ENCODE measurements at regions not wholly inside any gene's neighbourhood (a gene's known extent, or its start where the extent isn't known, plus 50 kb on each side); places are given as distances from the start of the nearest gene placed in this dataset.

DNA sequence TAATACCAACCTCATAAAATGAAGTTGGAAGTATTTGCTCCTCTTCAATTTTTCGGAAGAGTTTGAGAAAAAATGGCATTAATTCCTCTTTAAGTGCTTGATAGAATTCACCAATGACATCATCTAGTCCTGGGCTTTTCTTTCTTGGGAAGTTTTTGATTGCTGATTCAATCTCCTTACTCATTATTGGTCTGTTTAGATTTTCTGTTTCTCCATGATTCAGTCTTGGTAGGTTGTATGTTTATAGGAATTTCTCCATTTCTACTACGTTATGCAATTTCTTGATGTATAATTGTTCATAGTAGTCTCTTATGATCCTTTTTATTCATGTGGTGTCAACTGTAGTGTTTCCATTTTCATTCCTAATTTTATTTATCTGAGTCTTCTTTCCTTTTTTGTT is 141.5 kb upstream of the PRNP start:
- Histone ChIP-seq H3K9me3 (no peaks in the 10 kb centered on the region), H3K4me1 (no peaks in the 10 kb centered on the region), H3K4me3 (no peak overlapping the region), H3K36me3 (no peaks in the 10 kb centered on the region), H3K27ac (no peak overlapping the region), H3K27me3 (no peaks in the 10 kb centered on the region)
- no peak for ATAC-seq
- intact Hi-C loops (cut with DNase I; ENCODE audit: low total_unique reads), result no loop called here
- DNase-seq, result no peak
- TF ChIP-seq POLR2A (IDR thresholded peaks at IDR 0.05), result no peak
- TF ChIP-seq, protein P1, sequence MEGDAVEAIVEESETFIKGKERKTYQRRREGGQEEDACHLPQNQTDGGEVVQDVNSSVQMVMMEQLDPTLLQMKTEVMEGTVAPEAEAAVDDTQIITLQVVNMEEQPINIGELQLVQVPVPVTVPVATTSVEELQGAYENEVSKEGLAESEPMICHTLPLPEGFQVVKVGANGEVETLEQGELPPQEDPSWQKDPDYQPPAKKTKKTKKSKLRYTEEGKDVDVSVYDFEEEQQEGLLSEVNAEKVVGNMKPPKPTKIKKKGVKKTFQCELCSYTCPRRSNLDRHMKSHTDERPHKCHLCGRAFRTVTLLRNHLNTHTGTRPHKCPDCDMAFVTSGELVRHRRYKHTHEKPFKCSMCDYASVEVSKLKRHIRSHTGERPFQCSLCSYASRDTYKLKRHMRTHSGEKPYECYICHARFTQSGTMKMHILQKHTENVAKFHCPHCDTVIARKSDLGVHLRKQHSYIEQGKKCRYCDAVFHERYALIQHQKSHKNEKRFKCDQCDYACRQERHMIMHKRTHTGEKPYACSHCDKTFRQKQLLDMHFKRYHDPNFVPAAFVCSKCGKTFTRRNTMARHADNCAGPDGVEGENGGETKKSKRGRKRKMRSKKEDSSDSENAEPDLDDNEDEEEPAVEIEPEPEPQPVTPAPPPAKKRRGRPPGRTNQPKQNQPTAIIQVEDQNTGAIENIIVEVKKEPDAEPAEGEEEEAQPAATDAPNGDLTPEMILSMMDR (IDR thresholded peaks at IDR 0.05 in 4 of 5, conservative IDR thresholded peaks at IDR 0.05 in 1 of 5), result no peak
- in situ Hi-C loops (cut with MboI; ENCODE audit: low sequenced_read_pairs in 4 of 4), result no loop called here

DNA sequence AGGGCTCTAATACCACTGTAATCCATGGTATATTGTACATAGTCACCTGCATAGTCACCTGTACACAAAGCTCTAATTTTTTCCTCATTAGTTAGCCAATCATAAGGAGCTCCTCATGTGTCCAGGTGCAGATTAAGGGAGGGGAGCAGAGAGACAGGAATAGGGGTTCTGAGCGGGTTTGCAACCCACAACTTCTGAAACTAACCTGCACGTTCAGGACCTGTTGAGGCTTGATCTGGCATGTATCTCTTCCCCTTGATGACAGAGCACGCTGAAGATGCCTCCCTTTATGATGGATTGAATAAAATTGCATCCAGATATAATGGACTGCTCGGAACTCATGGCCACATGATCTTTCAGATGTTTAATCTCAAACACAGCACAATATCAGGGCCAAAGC is 144.0 kb upstream of the PRNP start:
- TF ChIP-seq, protein P1 (IDR thresholded peaks at IDR 0.05 in 4 of 5, conservative IDR thresholded peaks at IDR 0.05 in 1 of 5), result no peak
- no peak for TF ChIP-seq POLR2A (IDR thresholded peaks at IDR 0.05)
- ATAC-seq, result no peak
- intact Hi-C loops (cut with DNase I; ENCODE audit: low total_unique reads), result no loop called here

DNA sequence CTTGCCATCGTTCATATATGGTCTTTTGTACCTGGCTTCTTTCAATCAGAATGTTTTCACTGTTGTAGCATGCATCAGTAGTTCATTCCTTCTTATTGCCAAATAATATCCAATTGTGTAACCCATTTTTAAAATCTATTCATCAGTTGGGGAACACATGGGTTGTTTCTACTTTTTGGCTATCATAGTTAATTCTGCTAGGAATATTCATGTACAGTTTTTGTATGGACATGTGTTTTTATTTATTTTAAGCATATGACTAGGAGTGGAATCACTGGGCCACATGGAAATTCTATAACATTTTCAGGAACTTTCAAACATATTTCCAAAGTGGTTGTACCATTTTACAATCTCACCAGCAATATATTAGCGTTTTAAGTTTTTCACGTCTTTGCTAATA is 151.9 kb upstream of the PRNP start:
- no peaks in the 10 kb centered on the region for H3K4me1 ChIP-seq
- no peaks in the 10 kb centered on the region for H3K36me3 ChIP-seq
- no peak for ATAC-seq
- H3K4me3 ChIP-seq, result no peak overlapping the region
- in situ Hi-C loops (cut with MboI; ENCODE audit: low sequenced_read_pairs in 4 of 4), result no loop called here
- H3K27me3 ChIP-seq, result no peaks in the 10 kb centered on the region
- no peak overlapping the region for H3K27ac ChIP-seq
- DNase-seq, result no peak
- intact Hi-C loops (cut with DNase I; ENCODE audit: low total_unique reads), result no loop called here
- no peaks in the 10 kb centered on the region for H3K9me3 ChIP-seq
- TF ChIP-seq, protein P1 (IDR thresholded peaks at IDR 0.05 in 4 of 5, conservative IDR thresholded peaks at IDR 0.05 in 1 of 5), result no peak
- no peak for TF ChIP-seq POLR2A (IDR thresholded peaks at IDR 0.05)

More for the DNA sequence above, 144.0 kb upstream of the PRNP start:
- Histone ChIP-seq H3K4me1 (no peaks in the 10 kb centered on the region), H3K9me3 (no peaks in the 10 kb centered on the region), H3K27ac (no peak overlapping the region), H3K4me3 (no peak overlapping the region), H3K36me3 (no peaks in the 10 kb centered on the region), H3K27me3 (no peaks in the 10 kb centered on the region)
- in situ Hi-C loops (cut with MboI; ENCODE audit: low sequenced_read_pairs in 4 of 4), result no loop called here
- DNase-seq, result no peak

DNA sequence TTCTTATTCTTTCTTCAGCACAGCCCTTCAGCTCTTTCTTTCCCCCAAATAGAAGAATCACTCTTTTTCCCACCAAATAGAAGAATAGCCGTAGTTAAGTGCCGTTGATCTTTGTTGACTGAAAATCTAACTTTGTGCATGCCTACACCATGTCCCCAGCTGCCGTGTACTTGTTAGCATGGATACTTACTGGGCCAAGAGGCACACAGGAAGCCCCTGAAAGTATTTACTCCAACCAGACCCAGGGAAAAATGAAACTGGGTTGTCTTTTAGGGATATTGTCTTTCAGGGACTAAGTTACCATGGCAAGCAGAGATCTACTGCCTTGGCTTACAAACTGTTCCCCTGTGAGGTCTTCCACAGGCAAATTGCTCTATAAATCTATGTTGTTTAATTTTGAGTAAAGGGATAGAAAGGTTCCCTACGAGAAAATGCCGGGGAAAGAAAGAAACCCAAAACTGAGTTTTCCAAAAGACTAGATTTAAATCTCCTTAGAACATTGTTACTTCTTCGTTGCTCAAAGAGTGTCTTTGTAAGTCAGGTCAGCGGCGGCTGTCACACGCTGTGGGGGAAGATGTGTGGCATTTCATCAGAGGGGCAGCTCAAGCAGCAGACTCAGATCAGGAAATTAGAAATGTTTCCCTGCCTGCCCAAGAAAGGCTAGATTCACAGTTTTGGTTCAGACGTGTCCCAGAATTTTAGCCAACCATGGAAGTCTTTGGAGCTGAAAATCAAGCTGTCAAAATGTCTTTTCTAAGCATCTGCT is 152.7 kb upstream of the PRNP start:
- no peaks in the 10 kb centered on the region for H3K36me3 ChIP-seq
- intact Hi-C loops (cut with DNase I; ENCODE audit: low total_unique reads) (no loop called here), in situ Hi-C loops (cut with MboI; ENCODE audit: low sequenced_read_pairs in 4 of 4) (no loop called here)
- H3K27me3 ChIP-seq, result no peaks in the 10 kb centered on the region
- H3K9me3 ChIP-seq, result no peaks in the 10 kb centered on the region
- no peak overlapping the region for H3K27ac ChIP-seq
- DNase-seq, result no peak
- no peak for TF ChIP-seq POLR2A (IDR thresholded peaks at IDR 0.05)
- TF ChIP-seq, protein P1 (IDR thresholded peaks at IDR 0.05 in 4 of 5, conservative IDR thresholded peaks at IDR 0.05 in 1 of 5), result no peak
- ATAC-seq, result no peak
- H3K4me1 ChIP-seq, result no peaks in the 10 kb centered on the region
- H3K4me3 ChIP-seq, result no peak overlapping the region

DNA sequence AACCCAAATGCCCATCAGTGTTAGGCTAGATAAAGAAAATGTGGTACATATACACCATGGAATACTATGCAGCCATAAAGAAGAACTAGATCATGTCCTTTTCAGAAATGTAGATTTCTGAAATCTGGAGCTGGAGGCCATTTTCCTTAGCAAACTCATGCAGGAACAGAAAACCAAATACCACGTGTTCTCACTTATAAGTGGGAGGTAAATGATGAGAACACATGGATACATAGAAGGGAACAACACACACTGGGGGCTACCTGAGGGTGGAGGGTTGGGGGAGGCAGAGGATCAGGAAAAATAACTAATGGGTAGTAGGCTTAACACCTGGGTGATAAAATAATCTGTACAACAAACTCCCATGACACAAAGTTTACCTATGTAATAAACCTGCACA is 153.5 kb upstream of the PRNP start:
- Histone ChIP-seq H3K9me3 (no peaks in the 10 kb centered on the region), H3K27me3 (no peaks in the 10 kb centered on the region), H3K27ac (no peak overlapping the region), H3K4me3 (no peak overlapping the region), H3K4me1 (no peaks in the 10 kb centered on the region), H3K36me3 (no peaks in the 10 kb centered on the region)
- DNase-seq (no peak), ATAC-seq (no peak)
- in situ Hi-C loops (cut with MboI; ENCODE audit: low sequenced_read_pairs in 4 of 4) (no loop called here), intact Hi-C loops (cut with DNase I; ENCODE audit: low total_unique reads) (no loop called here)
- no peak for TF ChIP-seq POLR2A (IDR thresholded peaks at IDR 0.05)
- TF ChIP-seq, protein P1 (IDR thresholded peaks at IDR 0.05 in 4 of 5, conservative IDR thresholded peaks at IDR 0.05 in 1 of 5), result no peak

All from gastrocnemius medialis (tissue), 4 donors.